GM10266 (cell line): ENCODE measurements at regions not wholly inside any gene's neighbourhood (a gene's known extent, or its start where the extent isn't known, plus 50 kb on each side); places are given as distances from the start of the nearest gene placed in this dataset.
"Not testable (repeated sequence)": the region's sequence is repeated elsewhere in the genome, so short reads cannot be mapped to it uniquely, and the experiment has no call there.

ENCODE experiments used
- DNase-seq: peaks from one replicate; pipeline ENCODE4 v3.0.0; 2012; ENCODE audit errors: extremely low spot score
- TF ChIP-seq, protein P1 (sequence below): IDR thresholded peaks from 2 replicates; pipeline ENCODE4 v1.5.1; 2012; ENCODE audit warnings: mild to moderate bottlenecking, low read depth; ENCODE audit not compliant: control insufficient read depth, insufficient read depth; ENCODE audit errors: missing control alignments

- TF ChIP-seq, protein P1, sequence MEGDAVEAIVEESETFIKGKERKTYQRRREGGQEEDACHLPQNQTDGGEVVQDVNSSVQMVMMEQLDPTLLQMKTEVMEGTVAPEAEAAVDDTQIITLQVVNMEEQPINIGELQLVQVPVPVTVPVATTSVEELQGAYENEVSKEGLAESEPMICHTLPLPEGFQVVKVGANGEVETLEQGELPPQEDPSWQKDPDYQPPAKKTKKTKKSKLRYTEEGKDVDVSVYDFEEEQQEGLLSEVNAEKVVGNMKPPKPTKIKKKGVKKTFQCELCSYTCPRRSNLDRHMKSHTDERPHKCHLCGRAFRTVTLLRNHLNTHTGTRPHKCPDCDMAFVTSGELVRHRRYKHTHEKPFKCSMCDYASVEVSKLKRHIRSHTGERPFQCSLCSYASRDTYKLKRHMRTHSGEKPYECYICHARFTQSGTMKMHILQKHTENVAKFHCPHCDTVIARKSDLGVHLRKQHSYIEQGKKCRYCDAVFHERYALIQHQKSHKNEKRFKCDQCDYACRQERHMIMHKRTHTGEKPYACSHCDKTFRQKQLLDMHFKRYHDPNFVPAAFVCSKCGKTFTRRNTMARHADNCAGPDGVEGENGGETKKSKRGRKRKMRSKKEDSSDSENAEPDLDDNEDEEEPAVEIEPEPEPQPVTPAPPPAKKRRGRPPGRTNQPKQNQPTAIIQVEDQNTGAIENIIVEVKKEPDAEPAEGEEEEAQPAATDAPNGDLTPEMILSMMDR = no peak
- DNase-seq = no peak
Measured at GRCh38 chr20:53794529-53795115, 201.0 kb upstream of the ZNF217 start.

DNA sequence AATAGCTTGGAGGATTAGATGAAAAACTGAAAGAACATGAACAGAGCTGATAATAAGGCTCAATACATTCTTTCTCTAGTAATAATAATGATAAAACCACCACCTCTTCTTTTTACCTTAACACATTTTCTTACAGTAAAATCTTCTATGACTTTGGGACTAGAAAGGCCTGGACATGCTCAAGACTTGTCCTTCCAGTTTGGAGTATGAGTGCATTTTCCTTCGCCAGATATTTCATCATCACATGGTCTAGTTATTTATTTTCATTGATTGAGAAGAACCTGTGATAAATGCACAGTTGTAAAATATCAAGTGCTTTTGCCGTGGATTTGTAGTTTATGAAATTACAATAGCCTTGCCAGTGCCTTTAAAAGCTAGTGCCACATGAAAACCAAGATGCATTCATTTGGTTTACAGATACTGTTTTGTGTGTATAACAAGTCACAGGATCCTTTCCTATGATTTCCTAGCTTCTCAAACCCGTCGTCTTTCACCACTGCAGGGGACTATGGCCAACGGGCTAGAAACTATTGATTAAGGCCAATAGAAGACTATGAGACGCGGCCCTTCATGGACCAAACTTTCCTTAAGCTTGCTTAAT, 200.2 kb upstream of the ZNF217 start:
- DNase-seq = no peak
- TF ChIP-seq, protein P1 = no peak

DNA sequence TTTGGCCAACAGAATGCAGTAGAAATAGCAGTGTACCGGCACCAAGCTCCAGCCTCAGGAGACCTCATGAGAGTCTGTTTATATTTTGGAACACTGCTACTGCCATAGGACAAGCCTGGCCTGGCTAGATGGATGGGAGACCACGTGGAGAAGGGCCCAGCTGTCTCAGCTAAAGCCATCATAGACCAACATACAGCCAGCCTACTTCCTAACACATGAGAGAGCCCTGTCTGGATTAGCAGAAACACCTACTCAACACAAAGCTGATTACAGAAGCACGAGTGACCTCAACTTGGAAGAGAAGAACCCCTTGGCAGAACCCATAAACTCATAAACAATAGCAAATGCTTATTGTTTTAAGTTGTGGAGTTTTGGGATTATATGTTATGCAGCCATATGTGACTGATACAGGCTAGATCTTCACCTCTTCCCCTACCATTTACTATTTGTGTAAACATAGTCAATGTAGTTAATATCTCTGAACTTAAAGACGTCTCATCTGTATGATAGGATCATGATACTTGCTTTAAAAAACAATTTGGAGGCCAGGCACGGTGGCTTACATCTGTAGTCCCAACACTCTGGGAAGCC, 199.4 kb upstream of the ZNF217 start:
- TF ChIP-seq, protein P1 = no peak
- DNase-seq = no peak

- TF ChIP-seq, protein P1 = no peak
- DNase-seq = no peak
Measured at GRCh38 chr20:53789989-53790675, 196.5 kb upstream of the ZNF217 start.

GRCh38 chr20:53788253-53789022, 194.8 kb upstream of the ZNF217 start:
- DNase-seq = no peak
- TF ChIP-seq, protein P1 = no peak

DNA sequence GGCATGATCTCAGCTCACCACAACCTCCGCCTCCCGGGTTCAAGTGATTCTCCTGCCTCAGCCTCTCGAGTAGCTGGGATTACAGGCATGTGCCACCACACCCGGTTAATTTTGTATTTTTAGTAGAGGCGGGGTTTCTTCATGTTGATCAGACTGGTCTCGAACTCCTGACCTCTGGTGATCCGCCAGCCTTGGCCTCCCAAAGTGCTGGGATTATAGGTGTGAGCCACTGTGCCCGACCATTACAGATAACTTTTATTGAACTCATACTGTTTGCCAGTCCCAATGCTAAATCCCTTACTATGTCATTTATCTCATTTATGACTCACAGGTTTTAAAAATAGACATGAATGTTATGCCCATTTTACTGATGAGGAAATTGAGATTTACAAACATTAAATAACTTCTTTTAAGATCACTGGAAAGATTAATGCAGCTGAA, 193.9 kb upstream of the ZNF217 start:
- not testable (repeated sequence) for DNase-seq
